Muscle of leg (tissue), 3 donors: ENCODE measurements at regions not wholly inside any gene's neighbourhood (a gene's known extent, or its start where the extent isn't known, plus 50 kb on each side); places are given as distances from the start of the nearest gene placed in this dataset.

ENCODE experiments used
- DNase-seq: peaks from one replicate; pipeline ENCODE4 v3.0.0; 2013
- H3K27ac ChIP-seq: one replicate; pipeline ENCODE4 v1.5.1; 2013; ENCODE audit warnings: mild to moderate bottlenecking, low read length, control low read depth
- H3K27me3 ChIP-seq: one replicate; pipeline ENCODE4 v1.6.1; 2013; ENCODE audit warnings: low read length; ENCODE audit not compliant: control insufficient read depth, insufficient read depth
- H3K36me3 ChIP-seq: one replicate; pipeline ENCODE4 v1.6.1; 2013; ENCODE audit warnings: low read length; ENCODE audit not compliant: control insufficient read depth, insufficient read depth
- H3K4me1 ChIP-seq: one replicate; pipeline ENCODE4 v1.6.1; 2013; ENCODE audit warnings: low read length; ENCODE audit not compliant: control insufficient read depth, insufficient read depth
- H3K4me3 ChIP-seq: one replicate; pipeline ENCODE4 v1.5.1; 2013; ENCODE audit warnings: low read length, control low read depth
- H3K9me3 ChIP-seq: replicated peaks from 2 replicates; pipeline ENCODE4 v1.6.1; 2013; ENCODE audit warnings: low read depth, low read length; ENCODE audit not compliant: control insufficient read depth
- WGBS: methylation state at CpG from one replicate; pipeline ENCODE4 v1.1.5; 2013; ENCODE audit warnings: missing lambda C conversion rate; ENCODE audit not compliant: insufficient coverage; 5-methylcytosine and 5-hydroxymethylcytosine counted together

- H3K27me3 ChIP-seq = no peaks in the 10 kb centered on the region
- no peak overlapping the region for H3K27ac ChIP-seq
- no CpG with 5 or more reads among the region's 3 CpGs for WGBS
- H3K4me1 ChIP-seq = peaks cover 20% of the 10 kb centered on the region
- no peaks in the 10 kb centered on the region for H3K36me3 ChIP-seq
- no peak for DNase-seq
- no peak overlapping the region for H3K4me3 ChIP-seq
- no peaks in the 10 kb centered on the region for H3K9me3 ChIP-seq
Measured at GRCh38 chr1:39151267-39151666, 53.2 kb upstream of the MACF1 start.

- Histone ChIP-seq H3K36me3 (no peaks in the 10 kb centered on the region), H3K4me1 (peaks cover 20% of the 10 kb centered on the region), H3K27ac (no peak overlapping the region), H3K27me3 (no peaks in the 10 kb centered on the region), H3K4me3 (no peak overlapping the region), H3K9me3 (no peaks in the 10 kb centered on the region)
- no CpG with 5 or more reads among the region's 1 CpG for WGBS
- no peak for DNase-seq
Measured at GRCh38 chr1:39152923-39153322, 51.6 kb upstream of the MACF1 start.

- Histone ChIP-seq H3K9me3 (no peaks in the 10 kb centered on the region), H3K27me3 (no peaks in the 10 kb centered on the region), H3K4me3 (no peak overlapping the region), H3K27ac (peak overlapping the region; percentile 8), H3K4me1 (peaks cover 23% of the 10 kb centered on the region), H3K36me3 (no peaks in the 10 kb centered on the region)
- WGBS = 33% methylated on average over 1 of the region's 2 CpGs
- no peak for DNase-seq
Measured at GRCh38 chr1:39153684-39154083, 50.8 kb upstream of the MACF1 start.

GRCh38 chr1:39154553-39155421, 49.7 kb upstream of the MACF1 start:
- 87% methylated on average over 3 of the region's 6 CpGs for WGBS
- peak; percentile 86 for DNase-seq
- Histone ChIP-seq H3K36me3 (no peaks in the 10 kb centered on the region), H3K27ac (no peak overlapping the region), H3K4me1 (peaks cover 25% of the 10 kb centered on the region), H3K9me3 (no peaks in the 10 kb centered on the region), H3K27me3 (no peaks in the 10 kb centered on the region), H3K4me3 (no peak overlapping the region)
